Neural progenitor cell (in vitro differentiated cells): ENCODE measurements at regions not wholly inside any gene's neighbourhood (a gene's known extent, or its start where the extent isn't known, plus 50 kb on each side); places are given as distances from the start of the nearest gene placed in this dataset.

Source experiments
- DNase-seq: peaks from one replicate; pipeline ENCODE4 v3.0.0-alpha.2; 2016; ENCODE audit warnings: low spot score
- H2AFZ ChIP-seq: fragments of 200-600 bp; sonication (generic); replicated peaks from 2 replicates; pipeline ENCODE4 v1.6.1; 2016; ENCODE audit warnings: antibody characterized with exemption
- H3F3A ChIP-seq: fragments of 200-600 bp; sonication (generic); 2 replicates; pipeline ENCODE4 v1.6.1; 2016; ENCODE audit warnings: antibody characterized with exemption, low read depth
- H3K27ac ChIP-seq: fragments of 200-600 bp; sonication (generic); 2 replicates; pipeline ENCODE4 v1.5.1; 2016; ENCODE audit warnings: mild to moderate bottlenecking
- H3K27me3 ChIP-seq: fragments of 200-600 bp; sonication (generic); 2 replicates; pipeline ENCODE4 v1.6.1; 2016; ENCODE audit warnings: mild to moderate bottlenecking, moderate library complexity
- H3K36me3 ChIP-seq: fragments of 200-600 bp; sonication (generic); 2 replicates; pipeline ENCODE4 v1.5.1; 2016
- H3K4me1 ChIP-seq: fragments of 200-600 bp; sonication (generic); 2 replicates; pipeline ENCODE4 v1.6.1; 2016; ENCODE audit warnings: mixed run types
- H3K4me2 ChIP-seq: fragments of 200-600 bp; sonication (generic); 2 replicates; pipeline ENCODE4 v1.6.1; 2016
- H3K4me3 ChIP-seq: fragments of 200-600 bp; sonication (generic); 2 replicates; pipeline ENCODE4 v1.5.1; 2016
- H3K79me2 ChIP-seq: fragments of 200-600 bp; sonication (generic); 2 replicates; pipeline ENCODE4 v1.6.1; 2016; ENCODE audit warnings: low read depth
- H3K9ac ChIP-seq: fragments of 200-600 bp; sonication (generic); 2 replicates; pipeline ENCODE4 v1.6.1; 2016
- H3K9me3 ChIP-seq: fragments of 200-600 bp; sonication (generic); 2 replicates; pipeline ENCODE4 v1.5.1; 2016; ENCODE audit warnings: low read depth
- H4K20me1 ChIP-seq: fragments of 200-600 bp; sonication (generic); 2 replicates; pipeline ENCODE4 v1.6.1; 2016; ENCODE audit warnings: low read depth
- H3K27ac Mint-ChIP-seq: 3 replicates; pipeline ENCODE4 v1.8.0; 2021; ENCODE audit warnings: mixed read lengths
- H3K27me3 Mint-ChIP-seq: 2 replicates; pipeline ENCODE4 v1.8.0; 2022; ENCODE audit warnings: low read depth, mild to moderate bottlenecking, inconsistent platforms, moderate library complexity, mixed read lengths; ENCODE audit not compliant: insufficient read depth
- H3K36me3 Mint-ChIP-seq: 3 replicates; pipeline ENCODE4 v1.8.0; 2021; ENCODE audit warnings: mixed read lengths
- H3K4me1 Mint-ChIP-seq: 3 replicates; pipeline ENCODE4 v1.8.0; 2021; ENCODE audit warnings: mixed read lengths
- H3K4me3 Mint-ChIP-seq: 3 replicates; pipeline ENCODE4 v1.8.0; 2021; ENCODE audit warnings: mild to moderate bottlenecking, moderate library complexity, mixed read lengths
- H3K9me3 Mint-ChIP-seq: 3 replicates; pipeline ENCODE4 v1.8.0; 2020; ENCODE audit warnings: mixed read lengths
- EZH2 ChIP-seq: fragments of 200-600 bp; sonication (generic); IDR thresholded peaks from 2 replicates; pipeline ENCODE4 v1.6.1; 2017; ENCODE audit warnings: antibody characterized with exemption, mild to moderate bottlenecking, moderate library complexity
- EZH2phosphoT487 ChIP-seq: fragments of 200-600 bp; sonication (generic); IDR thresholded peaks from 2 replicates; pipeline ENCODE4 v1.6.1; 2017; ENCODE audit warnings: antibody characterized with exemption
- TF ChIP-seq, protein P1 (sequence below): fragments of 200-600 bp; sonication (generic); IDR thresholded peaks from 2 replicates; pipeline ENCODE4 v1.5.1; 2017; ENCODE audit warnings: antibody characterized with exemption, mild to moderate bottlenecking

DNA sequence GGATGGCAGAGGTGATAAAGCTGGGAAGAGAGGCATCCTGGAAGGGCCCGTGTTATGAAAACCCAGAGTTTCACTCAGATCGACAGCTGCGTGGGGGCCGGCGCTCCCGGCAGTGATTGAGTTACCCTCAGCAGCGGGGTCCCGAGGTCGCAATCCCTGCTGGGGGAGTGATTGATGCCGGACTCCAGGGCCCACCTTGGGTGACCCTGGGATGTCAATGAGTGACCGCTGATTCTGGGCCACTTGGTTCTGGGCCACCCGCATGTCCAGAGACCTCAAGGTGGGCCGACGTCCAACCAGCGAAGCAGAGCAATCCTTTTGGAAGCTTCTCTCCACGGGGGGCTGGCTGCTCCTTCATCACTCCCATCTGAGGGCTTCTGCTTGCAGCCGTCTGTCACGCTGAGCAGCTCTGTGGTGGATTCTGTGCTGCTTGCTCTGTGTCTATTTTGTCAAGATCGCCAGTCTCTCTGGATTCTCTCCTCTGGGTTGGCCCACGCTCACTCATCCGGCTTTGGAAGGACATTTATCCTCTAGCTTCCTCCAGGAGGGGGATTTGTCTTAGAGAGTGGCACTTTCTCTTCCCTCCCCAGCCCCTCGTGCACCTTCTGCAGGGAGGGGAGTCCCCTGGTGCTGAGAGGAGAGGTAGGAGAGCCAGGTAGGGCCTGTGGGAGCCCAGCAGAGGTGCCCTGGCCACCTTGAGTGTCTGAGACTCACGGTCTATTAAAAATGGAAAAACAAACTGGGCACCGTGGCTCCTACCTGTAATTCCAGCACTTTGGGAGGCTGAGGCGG, 110.9 kb upstream of the C1orf174 start:
- H3K4me3 ChIP-seq: no peak overlapping the region
- H3K9ac ChIP-seq: no peak overlapping the region
- no peak overlapping the region for H3K4me3 Mint-ChIP-seq
- peaks cover 10% of the 10 kb centered on the region for H3K27me3 Mint-ChIP-seq
- no peaks in the 10 kb centered on the region for H3K4me1 ChIP-seq
- TF ChIP-seq, protein P1, sequence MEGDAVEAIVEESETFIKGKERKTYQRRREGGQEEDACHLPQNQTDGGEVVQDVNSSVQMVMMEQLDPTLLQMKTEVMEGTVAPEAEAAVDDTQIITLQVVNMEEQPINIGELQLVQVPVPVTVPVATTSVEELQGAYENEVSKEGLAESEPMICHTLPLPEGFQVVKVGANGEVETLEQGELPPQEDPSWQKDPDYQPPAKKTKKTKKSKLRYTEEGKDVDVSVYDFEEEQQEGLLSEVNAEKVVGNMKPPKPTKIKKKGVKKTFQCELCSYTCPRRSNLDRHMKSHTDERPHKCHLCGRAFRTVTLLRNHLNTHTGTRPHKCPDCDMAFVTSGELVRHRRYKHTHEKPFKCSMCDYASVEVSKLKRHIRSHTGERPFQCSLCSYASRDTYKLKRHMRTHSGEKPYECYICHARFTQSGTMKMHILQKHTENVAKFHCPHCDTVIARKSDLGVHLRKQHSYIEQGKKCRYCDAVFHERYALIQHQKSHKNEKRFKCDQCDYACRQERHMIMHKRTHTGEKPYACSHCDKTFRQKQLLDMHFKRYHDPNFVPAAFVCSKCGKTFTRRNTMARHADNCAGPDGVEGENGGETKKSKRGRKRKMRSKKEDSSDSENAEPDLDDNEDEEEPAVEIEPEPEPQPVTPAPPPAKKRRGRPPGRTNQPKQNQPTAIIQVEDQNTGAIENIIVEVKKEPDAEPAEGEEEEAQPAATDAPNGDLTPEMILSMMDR: no peak
- TF ChIP-seq EZH2phosphoT487: no peak
- no peak for TF ChIP-seq EZH2
- no peaks in the 10 kb centered on the region for H3K9me3 ChIP-seq
- no peaks in the 10 kb centered on the region for H4K20me1 ChIP-seq
- H3K79me2 ChIP-seq: no peaks in the 10 kb centered on the region
- no peak overlapping the region for H3K27ac Mint-ChIP-seq
- DNase-seq: no peak
- H3K27me3 ChIP-seq: no peaks in the 10 kb centered on the region
- H3K36me3 Mint-ChIP-seq: no peaks in the 10 kb centered on the region
- peaks cover 4% of the 10 kb centered on the region for H3K9me3 Mint-ChIP-seq
- H3F3A ChIP-seq: no peaks in the 10 kb centered on the region
- H3K4me2 ChIP-seq: no peak overlapping the region
- no peak overlapping the region for H2AFZ ChIP-seq
- no peak overlapping the region for H3K27ac ChIP-seq
- H3K36me3 ChIP-seq: no peaks in the 10 kb centered on the region
- peaks cover 17% of the 10 kb centered on the region for H3K4me1 Mint-ChIP-seq

DNA sequence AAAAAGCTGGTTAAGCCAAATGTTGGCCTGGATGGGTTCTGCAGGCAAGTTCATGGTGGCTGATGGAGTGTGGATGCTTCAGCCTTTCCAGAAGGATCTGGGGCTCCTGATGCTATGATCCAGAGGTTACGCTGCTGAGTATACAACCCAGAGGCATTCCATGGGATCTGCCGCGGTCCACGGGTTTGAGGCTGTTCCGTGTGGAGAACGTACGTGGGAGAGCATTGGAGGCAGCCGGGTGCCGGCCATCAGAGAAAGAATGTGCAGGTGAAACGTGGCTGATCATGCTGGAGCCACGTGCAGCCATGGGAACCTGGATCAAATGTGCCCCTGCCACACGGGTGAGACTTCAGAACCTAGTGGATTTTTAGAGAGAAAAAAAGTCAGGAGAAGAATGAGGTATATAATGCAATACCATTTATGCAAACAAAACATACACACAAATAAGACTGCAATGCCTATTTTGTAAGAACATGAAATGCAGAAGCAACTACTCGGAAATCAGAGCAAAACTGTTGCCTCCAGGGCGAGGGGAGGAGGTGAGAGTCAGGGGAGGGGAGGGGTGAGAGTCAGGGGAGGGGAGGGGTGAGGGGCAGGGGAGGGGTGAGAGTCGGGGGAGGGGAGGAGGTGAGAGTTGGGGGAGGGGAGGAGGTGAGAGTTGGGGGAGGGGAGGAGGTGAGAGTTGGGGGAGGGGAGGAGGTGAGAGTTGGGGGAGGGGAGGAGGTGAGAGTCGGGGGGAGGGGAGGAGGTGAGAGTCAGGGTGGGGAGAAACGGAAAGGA, 116.5 kb upstream of the C1orf174 start:
- Mint-ChIP-seq H3K9me3 (no peaks in the 10 kb centered on the region), H3K27ac (peak overlapping the region; percentile 7), H3K36me3 (no peaks in the 10 kb centered on the region), H3K4me3 (peak overlapping the region; percentile 36), H3K4me1 (peaks cover 6% of the 10 kb centered on the region), H3K27me3 (peaks cover 11% of the 10 kb centered on the region)
- TF ChIP-seq EZH2 (no peak), EZH2phosphoT487 (no peak)
- TF ChIP-seq, protein P1: no peak
- H3K4me2 ChIP-seq: no peak overlapping the region
- no peak overlapping the region for H3K4me3 ChIP-seq
- no peaks in the 10 kb centered on the region for H3K9me3 ChIP-seq
- no peaks in the 10 kb centered on the region for H4K20me1 ChIP-seq
- H3K27me3 ChIP-seq: no peaks in the 10 kb centered on the region
- H3K4me1 ChIP-seq: no peaks in the 10 kb centered on the region
- H3F3A ChIP-seq: no peaks in the 10 kb centered on the region
- no peaks in the 10 kb centered on the region for H3K36me3 ChIP-seq
- no peak overlapping the region for H3K27ac ChIP-seq
- H2AFZ ChIP-seq: no peak overlapping the region
- H3K79me2 ChIP-seq: no peaks in the 10 kb centered on the region
- no peak overlapping the region for H3K9ac ChIP-seq
- DNase-seq: no peak

DNA sequence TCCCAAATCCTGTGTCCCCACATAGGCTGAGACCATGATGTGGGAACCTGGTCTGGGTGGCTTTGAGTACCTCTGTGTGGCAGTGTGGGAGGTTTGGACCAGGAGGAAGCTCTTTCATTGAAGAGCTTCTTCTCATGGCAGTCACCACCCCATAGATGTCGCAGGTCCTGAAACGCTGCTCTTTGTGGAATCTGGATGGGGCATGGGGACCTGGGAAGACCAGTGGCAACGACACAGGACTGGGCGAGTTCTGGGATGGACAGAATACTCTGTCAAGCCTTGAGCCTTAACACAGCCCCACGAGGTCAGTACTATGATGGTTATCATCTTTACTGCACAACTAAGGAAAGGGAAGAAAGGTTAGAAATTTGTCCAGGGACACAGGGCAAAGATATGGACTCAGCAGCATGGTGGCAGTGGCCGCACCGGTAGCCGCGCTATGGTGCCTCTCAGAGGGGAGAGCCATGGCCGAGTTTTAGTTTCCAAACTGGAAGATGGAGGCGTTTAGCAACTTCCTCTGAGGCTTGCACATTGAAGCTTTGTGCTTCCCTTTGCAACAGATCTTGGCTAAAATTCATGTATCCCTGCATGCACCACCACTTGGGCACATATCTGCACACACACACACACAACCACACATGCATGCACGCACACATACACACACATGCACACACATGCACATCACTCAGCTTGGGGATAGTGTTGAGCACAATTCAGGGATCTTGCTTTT, 117.7 kb upstream of the C1orf174 start:
- TF ChIP-seq EZH2 (no peak), EZH2phosphoT487 (no peak)
- TF ChIP-seq, protein P1: no peak
- Mint-ChIP-seq H3K4me1 (peaks cover 6% of the 10 kb centered on the region), H3K27me3 (peaks cover 14% of the 10 kb centered on the region), H3K4me3 (no peak overlapping the region), H3K9me3 (no peaks in the 10 kb centered on the region), H3K36me3 (no peaks in the 10 kb centered on the region), H3K27ac (no peak overlapping the region)
- no peak for DNase-seq
- H3K36me3 ChIP-seq: no peaks in the 10 kb centered on the region
- H3K79me2 ChIP-seq: no peaks in the 10 kb centered on the region
- H3F3A ChIP-seq: no peaks in the 10 kb centered on the region
- H2AFZ ChIP-seq: no peak overlapping the region
- H3K4me1 ChIP-seq: no peaks in the 10 kb centered on the region
- H3K4me2 ChIP-seq: no peak overlapping the region
- H3K9me3 ChIP-seq: no peaks in the 10 kb centered on the region
- no peaks in the 10 kb centered on the region for H4K20me1 ChIP-seq
- H3K27ac ChIP-seq: no peak overlapping the region
- H3K4me3 ChIP-seq: no peak overlapping the region
- H3K9ac ChIP-seq: no peak overlapping the region
- H3K27me3 ChIP-seq: no peaks in the 10 kb centered on the region
